Keratinocyte (primary cell): ENCODE measurements at regions not wholly inside any gene's neighbourhood (a gene's known extent, or its start where the extent isn't known, plus 50 kb on each side); places are given as distances from the start of the nearest gene placed in this dataset.

Experiments
- EZH2 ChIP-seq: IDR thresholded peaks from one replicate; pipeline ENCODE4 v1.6.1; 2012; ENCODE audit warnings: inconsistent platforms, mild to moderate bottlenecking, low read length, moderate library complexity
- TF ChIP-seq, protein P1 (sequence below), 3 experiments: IDR thresholded peaks in 1 of 3; conservative IDR thresholded peaks in 1 of 3; optimal IDR thresholded peaks in 1 of 3; 2 replicates in 2 of 3; 3 replicates in 1 of 3; pipeline versions ENCODE3 to v1.5.1; 2011; ENCODE audit warnings: low read length in 3 of 3, mild to moderate bottlenecking in 3 of 3, moderate library complexity in 2 of 3, control low read depth in 1 of 3, inconsistent platforms in 1 of 3; ENCODE audit not compliant: insufficient read depth in 2 of 3; ENCODE audit errors: extremely low read depth in 1 of 3

DNA sequence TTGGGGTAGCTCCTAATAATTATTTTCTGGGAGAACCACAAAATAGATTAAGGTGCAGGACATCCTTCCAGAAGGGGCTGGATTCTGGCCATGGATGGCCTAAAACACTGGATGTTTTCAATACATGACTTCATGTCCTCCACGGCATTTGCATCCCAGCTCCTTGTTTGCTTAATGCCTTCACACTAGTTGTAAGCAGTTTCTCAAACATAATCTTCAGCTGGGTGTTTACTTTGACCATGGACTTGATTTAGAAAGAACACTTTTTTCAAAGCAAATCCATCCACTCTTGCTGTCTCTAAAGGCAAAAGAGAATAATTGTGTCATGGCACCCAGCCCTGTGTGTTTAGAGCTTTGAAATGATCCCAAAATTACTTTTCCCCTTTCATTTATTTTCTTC, 82.5 kb upstream of the GSX1 start:
- TF ChIP-seq, protein P1, sequence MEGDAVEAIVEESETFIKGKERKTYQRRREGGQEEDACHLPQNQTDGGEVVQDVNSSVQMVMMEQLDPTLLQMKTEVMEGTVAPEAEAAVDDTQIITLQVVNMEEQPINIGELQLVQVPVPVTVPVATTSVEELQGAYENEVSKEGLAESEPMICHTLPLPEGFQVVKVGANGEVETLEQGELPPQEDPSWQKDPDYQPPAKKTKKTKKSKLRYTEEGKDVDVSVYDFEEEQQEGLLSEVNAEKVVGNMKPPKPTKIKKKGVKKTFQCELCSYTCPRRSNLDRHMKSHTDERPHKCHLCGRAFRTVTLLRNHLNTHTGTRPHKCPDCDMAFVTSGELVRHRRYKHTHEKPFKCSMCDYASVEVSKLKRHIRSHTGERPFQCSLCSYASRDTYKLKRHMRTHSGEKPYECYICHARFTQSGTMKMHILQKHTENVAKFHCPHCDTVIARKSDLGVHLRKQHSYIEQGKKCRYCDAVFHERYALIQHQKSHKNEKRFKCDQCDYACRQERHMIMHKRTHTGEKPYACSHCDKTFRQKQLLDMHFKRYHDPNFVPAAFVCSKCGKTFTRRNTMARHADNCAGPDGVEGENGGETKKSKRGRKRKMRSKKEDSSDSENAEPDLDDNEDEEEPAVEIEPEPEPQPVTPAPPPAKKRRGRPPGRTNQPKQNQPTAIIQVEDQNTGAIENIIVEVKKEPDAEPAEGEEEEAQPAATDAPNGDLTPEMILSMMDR (optimal IDR thresholded peaks at IDR 0.05 in 1 of 3, IDR thresholded peaks at IDR 0.05 in 1 of 3, conservative IDR thresholded peaks at IDR 0.05 in 1 of 3; ENCODE audit: extremely low read depth in 1 of 3, insufficient read depth in 2 of 3, low read length in 3 of 3) = no peak
- TF ChIP-seq EZH2 = no peak
